Endodermal cell (in vitro differentiated cells): ENCODE measurements at regions not wholly inside any gene's neighbourhood (a gene's known extent, or its start where the extent isn't known, plus 50 kb on each side); places are given as distances from the start of the nearest gene placed in this dataset.
"Not testable (repeated sequence)": the region's sequence is repeated elsewhere in the genome, so short reads cannot be mapped to it uniquely, and the experiment has no call there.

Experiments used
- DNase-seq: peaks from one replicate; pipeline ENCODE4 v3.0.0-alpha.2; 2017
- H3K27ac ChIP-seq: 2 replicates; pipeline ENCODE4 v1.5.1; 2013; ENCODE audit warnings: mild to moderate bottlenecking, low read depth, low read length, moderate library complexity
- H3K27me3 ChIP-seq: 2 replicates; pipeline ENCODE4 v1.6.1; 2013; ENCODE audit warnings: mild to moderate bottlenecking, low read length, moderate library complexity; ENCODE audit not compliant: insufficient read depth, control insufficient read depth, poor library complexity, severe bottlenecking
- H3K36me3 ChIP-seq: 2 replicates; pipeline ENCODE4 v1.7.0; 2013; ENCODE audit warnings: mild to moderate bottlenecking, low read length, moderate library complexity; ENCODE audit not compliant: control insufficient read depth, insufficient read depth
- H3K4me1 ChIP-seq: one replicate; pipeline ENCODE4 v1.7.0; 2013; ENCODE audit warnings: low read length; ENCODE audit not compliant: control insufficient read depth, insufficient read depth
- H3K4me3 ChIP-seq: 2 replicates; pipeline ENCODE4 v1.5.1; 2013; ENCODE audit warnings: mild to moderate bottlenecking, low read length, moderate library complexity
- H3K9ac ChIP-seq: 2 replicates; pipeline ENCODE4 v1.6.1; 2013; ENCODE audit warnings: mild to moderate bottlenecking, low read length, moderate library complexity; ENCODE audit not compliant: poor library complexity, severe bottlenecking; ENCODE audit errors: extremely low read depth
- H3K9me3 ChIP-seq: 2 replicates; pipeline ENCODE4 v1.6.1; 2013; ENCODE audit warnings: mild to moderate bottlenecking, low read length, moderate library complexity; ENCODE audit not compliant: control insufficient read depth
- H3K27ac Mint-ChIP-seq: 2 replicates; pipeline ENCODE4 v1.8.0; 2020; ENCODE audit warnings: mixed read lengths
- H3K27me3 Mint-ChIP-seq: 2 replicates; pipeline ENCODE4 v1.8.0; 2021; ENCODE audit warnings: mild to moderate bottlenecking, mixed read lengths; ENCODE audit not compliant: insufficient read depth
- H3K36me3 Mint-ChIP-seq: 2 replicates; pipeline ENCODE4 v1.8.0; 2020; ENCODE audit warnings: low read depth, mixed read lengths
- H3K4me1 Mint-ChIP-seq: 2 replicates; pipeline ENCODE4 v1.8.0; 2020; ENCODE audit warnings: mixed read lengths
- H3K4me3 Mint-ChIP-seq: 2 replicates; pipeline ENCODE4 v1.8.0; 2020; ENCODE audit warnings: mild to moderate bottlenecking, moderate library complexity, mixed read lengths
- H3K9me3 Mint-ChIP-seq: 2 replicates; pipeline ENCODE4 v1.8.0; 2020; ENCODE audit warnings: mild to moderate bottlenecking, mixed read lengths
- WGBS, 2 experiments: methylation state at CpG; one replicate each; pipeline versions ENCODE4 v1.1.5 to v1.1.7; 2013; ENCODE audit warnings: missing lambda C conversion rate in 2 of 2, mixed read lengths in 1 of 2; ENCODE audit not compliant: insufficient coverage in 1 of 2, insufficient read length in 1 of 2; 5-methylcytosine and 5-hydroxymethylcytosine counted together
- TF ChIP-seq, protein P1 (sequence below): fragments of 200-600 bp; sonication (generic); conservative IDR thresholded peaks from 2 replicates; pipeline ENCODE4 v1.5.0; 2021; ENCODE audit warnings: antibody characterized with exemption, mild to moderate bottlenecking

GRCh38 chr12:87001102-87001501 lies 744.9 kb upstream of the MGAT4C start:
- Histone ChIP-seq H3K4me1 (no peaks in the 10 kb centered on the region), H3K27me3 (no peaks in the 10 kb centered on the region), H3K4me3 (no peak overlapping the region), H3K27ac (no peak overlapping the region), H3K9me3 (peaks cover 23% of the 10 kb centered on the region), H3K36me3 (no peaks in the 10 kb centered on the region), H3K9ac (no peak overlapping the region)
- WGBS, 2 experiments: no CpG with 5 or more reads among the region's 1 CpG
- H3K27ac Mint-ChIP-seq: no peak overlapping the region
- no peak for DNase-seq
- H3K27me3 Mint-ChIP-seq: no peaks in the 10 kb centered on the region
- H3K36me3 Mint-ChIP-seq: peaks cover 2% of the 10 kb centered on the region
- no peaks in the 10 kb centered on the region for H3K4me1 Mint-ChIP-seq
- peaks cover 55% of the 10 kb centered on the region for H3K9me3 Mint-ChIP-seq
- no peak overlapping the region for H3K4me3 Mint-ChIP-seq
- TF ChIP-seq, protein P1, sequence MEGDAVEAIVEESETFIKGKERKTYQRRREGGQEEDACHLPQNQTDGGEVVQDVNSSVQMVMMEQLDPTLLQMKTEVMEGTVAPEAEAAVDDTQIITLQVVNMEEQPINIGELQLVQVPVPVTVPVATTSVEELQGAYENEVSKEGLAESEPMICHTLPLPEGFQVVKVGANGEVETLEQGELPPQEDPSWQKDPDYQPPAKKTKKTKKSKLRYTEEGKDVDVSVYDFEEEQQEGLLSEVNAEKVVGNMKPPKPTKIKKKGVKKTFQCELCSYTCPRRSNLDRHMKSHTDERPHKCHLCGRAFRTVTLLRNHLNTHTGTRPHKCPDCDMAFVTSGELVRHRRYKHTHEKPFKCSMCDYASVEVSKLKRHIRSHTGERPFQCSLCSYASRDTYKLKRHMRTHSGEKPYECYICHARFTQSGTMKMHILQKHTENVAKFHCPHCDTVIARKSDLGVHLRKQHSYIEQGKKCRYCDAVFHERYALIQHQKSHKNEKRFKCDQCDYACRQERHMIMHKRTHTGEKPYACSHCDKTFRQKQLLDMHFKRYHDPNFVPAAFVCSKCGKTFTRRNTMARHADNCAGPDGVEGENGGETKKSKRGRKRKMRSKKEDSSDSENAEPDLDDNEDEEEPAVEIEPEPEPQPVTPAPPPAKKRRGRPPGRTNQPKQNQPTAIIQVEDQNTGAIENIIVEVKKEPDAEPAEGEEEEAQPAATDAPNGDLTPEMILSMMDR: no peak

GRCh38 chr12:86985298-86985697 lies 729.1 kb upstream of the MGAT4C start:
- TF ChIP-seq, protein P1: no peak
- Histone ChIP-seq H3K27me3 (no peaks in the 10 kb centered on the region), H3K27ac (no peak overlapping the region), H3K4me1 (no peaks in the 10 kb centered on the region), H3K4me3 (no peak overlapping the region), H3K9ac (no peak overlapping the region), H3K9me3 (no peaks in the 10 kb centered on the region), H3K36me3 (no peaks in the 10 kb centered on the region)
- H3K27me3 Mint-ChIP-seq: no peaks in the 10 kb centered on the region
- H3K4me3 Mint-ChIP-seq: no peak overlapping the region
- no peaks in the 10 kb centered on the region for H3K36me3 Mint-ChIP-seq
- 90 to 92% methylated on average over 3 to 4 of the region's 4 CpGs for WGBS, 2 experiments
- DNase-seq: no peak
- H3K9me3 Mint-ChIP-seq: no peaks in the 10 kb centered on the region
- H3K27ac Mint-ChIP-seq: no peak overlapping the region
- H3K4me1 Mint-ChIP-seq: no peaks in the 10 kb centered on the region

DNA sequence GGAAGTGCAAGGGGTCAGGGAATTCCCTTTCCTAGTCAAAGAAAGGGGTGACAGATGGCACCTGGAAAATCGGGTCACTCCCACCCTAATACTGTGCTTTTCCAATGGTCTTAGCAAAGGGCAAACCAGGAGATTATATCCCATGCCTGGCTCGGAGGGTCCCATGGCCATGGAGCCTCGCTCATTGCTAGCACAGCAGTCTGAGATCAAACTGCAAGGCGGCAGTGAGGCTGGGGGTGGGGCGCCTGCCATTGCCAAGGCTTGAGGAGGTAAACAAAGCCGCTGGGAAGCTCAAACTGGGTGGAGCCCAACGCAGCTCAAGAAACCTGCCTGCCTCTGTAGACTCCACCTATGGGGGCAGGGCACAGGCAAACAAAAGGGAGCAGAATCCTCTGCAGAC lies 714.4 kb upstream of the MGAT4C start:
- not testable (repeated sequence) for DNase-seq, H3K9ac ChIP-seq, H3K4me3 ChIP-seq, H3K9me3 ChIP-seq, H3K27me3 ChIP-seq, H3K27ac Mint-ChIP-seq, H3K4me1 ChIP-seq, H3K27me3 Mint-ChIP-seq, H3K36me3 ChIP-seq, H3K27ac ChIP-seq, H3K36me3 Mint-ChIP-seq, H3K4me1 Mint-ChIP-seq, H3K4me3 Mint-ChIP-seq
- WGBS, 2 experiments: 89 to 91% methylated on average over 4 to 7 of the region's 7 CpGs
- H3K9me3 Mint-ChIP-seq: peaks cover 54% of the 10 kb centered on the region

DNA sequence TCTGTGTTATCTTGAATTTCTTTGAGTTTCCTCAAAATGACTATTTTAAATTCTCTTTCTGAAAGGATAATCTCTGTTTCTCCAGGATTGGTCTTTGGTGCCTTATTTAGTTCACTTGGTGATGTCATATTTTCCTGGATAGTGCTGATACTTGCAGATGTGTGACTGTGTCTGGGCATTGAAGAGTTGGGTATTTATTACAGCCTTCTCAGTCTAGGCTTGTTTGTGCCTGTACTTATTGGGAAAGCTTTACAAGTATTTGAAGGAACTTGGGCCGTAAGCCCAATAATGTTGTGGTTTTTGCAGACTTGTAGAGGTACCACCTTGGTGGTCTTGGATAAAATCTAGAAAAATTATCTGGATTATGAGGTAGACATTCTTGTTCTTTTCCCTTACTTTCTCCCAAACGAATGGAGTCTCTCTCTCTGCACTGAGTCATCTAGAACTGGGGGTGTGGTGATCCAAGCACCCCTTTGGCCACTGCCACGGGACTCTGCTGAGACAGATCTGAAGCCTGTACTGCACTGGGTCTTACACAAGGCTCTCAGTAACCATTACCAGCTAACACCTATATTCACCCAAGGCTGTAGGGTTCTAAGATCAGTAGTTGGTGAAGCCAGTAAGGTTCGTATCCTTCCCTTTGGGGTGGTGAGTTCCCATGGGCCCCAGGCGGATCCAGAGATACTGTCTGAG lies 703.7 kb upstream of the MGAT4C start:
- DNase-seq: no peak
- H3K9ac ChIP-seq: no peak overlapping the region
- no peak overlapping the region for H3K27ac Mint-ChIP-seq
- no peaks in the 10 kb centered on the region for H3K27me3 Mint-ChIP-seq
- H3K27me3 ChIP-seq: no peaks in the 10 kb centered on the region
- 94 to 95% methylated on average over 2 to 5 of the region's 5 CpGs for WGBS, 2 experiments
- H3K4me3 Mint-ChIP-seq: no peak overlapping the region
- TF ChIP-seq, protein P1: no peak
- no peaks in the 10 kb centered on the region for H3K9me3 Mint-ChIP-seq
- no peaks in the 10 kb centered on the region for H3K4me1 ChIP-seq
- no peak overlapping the region for H3K4me3 ChIP-seq
- no peaks in the 10 kb centered on the region for H3K9me3 ChIP-seq
- H3K36me3 Mint-ChIP-seq: no peaks in the 10 kb centered on the region
- no peaks in the 10 kb centered on the region for H3K4me1 Mint-ChIP-seq
- H3K27ac ChIP-seq: no peak overlapping the region
- no peaks in the 10 kb centered on the region for H3K36me3 ChIP-seq
